ENCODE measurements at regions not wholly inside any gene's neighbourhood (a gene's known extent, or its start where the extent isn't known, plus 50 kb on each side); places are given as distances from the start of the nearest gene placed in this dataset.

DNA sequence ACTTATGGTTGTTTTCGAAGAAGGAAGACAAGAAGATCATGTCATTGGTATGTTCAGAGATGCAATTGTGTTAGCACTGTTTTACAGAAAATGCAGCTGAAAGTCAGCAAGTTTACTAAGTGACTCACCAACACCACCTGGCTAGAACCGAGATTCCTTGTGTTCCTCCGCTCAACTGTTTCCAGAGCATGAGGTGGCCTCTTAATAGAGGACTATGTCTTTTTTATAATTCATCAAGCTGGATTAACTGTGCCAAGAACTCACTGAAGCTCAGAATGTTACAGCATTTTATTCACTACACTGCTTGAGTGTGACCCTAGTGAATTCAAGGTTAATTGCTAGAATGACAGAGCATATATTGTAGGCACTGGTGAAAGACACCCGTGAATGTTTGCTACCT, 1573.5 kb upstream of the TENM3 start:
- TF ChIP-seq, protein P1, sequence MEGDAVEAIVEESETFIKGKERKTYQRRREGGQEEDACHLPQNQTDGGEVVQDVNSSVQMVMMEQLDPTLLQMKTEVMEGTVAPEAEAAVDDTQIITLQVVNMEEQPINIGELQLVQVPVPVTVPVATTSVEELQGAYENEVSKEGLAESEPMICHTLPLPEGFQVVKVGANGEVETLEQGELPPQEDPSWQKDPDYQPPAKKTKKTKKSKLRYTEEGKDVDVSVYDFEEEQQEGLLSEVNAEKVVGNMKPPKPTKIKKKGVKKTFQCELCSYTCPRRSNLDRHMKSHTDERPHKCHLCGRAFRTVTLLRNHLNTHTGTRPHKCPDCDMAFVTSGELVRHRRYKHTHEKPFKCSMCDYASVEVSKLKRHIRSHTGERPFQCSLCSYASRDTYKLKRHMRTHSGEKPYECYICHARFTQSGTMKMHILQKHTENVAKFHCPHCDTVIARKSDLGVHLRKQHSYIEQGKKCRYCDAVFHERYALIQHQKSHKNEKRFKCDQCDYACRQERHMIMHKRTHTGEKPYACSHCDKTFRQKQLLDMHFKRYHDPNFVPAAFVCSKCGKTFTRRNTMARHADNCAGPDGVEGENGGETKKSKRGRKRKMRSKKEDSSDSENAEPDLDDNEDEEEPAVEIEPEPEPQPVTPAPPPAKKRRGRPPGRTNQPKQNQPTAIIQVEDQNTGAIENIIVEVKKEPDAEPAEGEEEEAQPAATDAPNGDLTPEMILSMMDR (IDR thresholded peaks at IDR 0.05; ENCODE audit: borderline replicate concordance, extremely low read depth, low read length, poor library complexity, severe bottlenecking), result no peak
- TF ChIP-seq EZH2 (IDR thresholded peaks at IDR 0.05; ENCODE audit: borderline replicate concordance, low read depth, low read length, severe bottlenecking), result no peak
